ENCODE measurements at regions not wholly inside any gene's neighbourhood (a gene's known extent, or its start where the extent isn't known, plus 50 kb on each side); places are given as distances from the start of the nearest gene placed in this dataset.

- TF ChIP-seq CTCF (IDR thresholded peaks at IDR 0.05; ENCODE audit: insufficient read depth, low read length, poor library complexity, severe bottlenecking) = no peak
- no peaks in the 10 kb centered on the region for H3K36me3 ChIP-seq (ENCODE audit: control insufficient read depth, insufficient read depth, low read length)
- H3K4me3 ChIP-seq (replicated peaks; ENCODE audit: low read depth, low read length) = no peak overlapping the region
- no peak for DNase-seq (ENCODE audit: extremely low read depth, insufficient read length)
- H3K27me3 ChIP-seq (replicated peaks; ENCODE audit: control insufficient read depth, insufficient read depth, low read length) = no peaks in the 10 kb centered on the region; the same call in 1 of the 2 replicates
These were observed 149.4 kb downstream of the KCNJ12 start for GRCh38 chr17:21525464-21526130.

- Histone ChIP-seq H3K27me3 (replicated peaks; ENCODE audit: control insufficient read depth, insufficient read depth, low read length) (no peaks in the 10 kb centered on the region; the same call in 1 of the 2 replicates), H3K36me3 (ENCODE audit: control insufficient read depth, insufficient read depth, low read length) (no peaks in the 10 kb centered on the region), H3K4me3 (replicated peaks; ENCODE audit: low read depth, low read length) (no peak overlapping the region)
- no peak for TF ChIP-seq CTCF (IDR thresholded peaks at IDR 0.05; ENCODE audit: insufficient read depth, low read length, poor library complexity, severe bottlenecking)
- DNase-seq (ENCODE audit: extremely low read depth, insufficient read length) = no peak
These were observed 152.0 kb downstream of the KCNJ12 start for GRCh38 chr17:21528031-21528695.

- Histone ChIP-seq H3K4me3 (replicated peaks; ENCODE audit: low read depth, low read length) (no peak overlapping the region), H3K27me3 (replicated peaks; ENCODE audit: control insufficient read depth, insufficient read depth, low read length) (no peaks in the 10 kb centered on the region; the same call in 1 of the 2 replicates), H3K36me3 (ENCODE audit: control insufficient read depth, insufficient read depth, low read length) (no peaks in the 10 kb centered on the region)
- TF ChIP-seq CTCF (IDR thresholded peaks at IDR 0.05; ENCODE audit: insufficient read depth, low read length, poor library complexity, severe bottlenecking) = no peak
- DNase-seq (ENCODE audit: extremely low read depth, insufficient read length) = no peak
These were observed 154.2 kb downstream of the KCNJ12 start for GRCh38 chr17:21530311-21530710.

- no peak overlapping the region for H3K4me3 ChIP-seq (replicated peaks; ENCODE audit: low read depth, low read length)
- DNase-seq (ENCODE audit: extremely low read depth, insufficient read length) = no peak
- H3K27me3 ChIP-seq (replicated peaks; ENCODE audit: control insufficient read depth, insufficient read depth, low read length) = no peaks in the 10 kb centered on the region; the same call in 1 of the 2 replicates
- no peaks in the 10 kb centered on the region for H3K36me3 ChIP-seq (ENCODE audit: control insufficient read depth, insufficient read depth, low read length)
- no peak for TF ChIP-seq CTCF (IDR thresholded peaks at IDR 0.05; ENCODE audit: insufficient read depth, low read length, poor library complexity, severe bottlenecking)
These were observed 154.7 kb downstream of the KCNJ12 start for GRCh38 chr17:21530841-21531240.

- Histone ChIP-seq H3K27me3 (replicated peaks; ENCODE audit: control insufficient read depth, insufficient read depth, low read length) (no peaks in the 10 kb centered on the region; the same call in 1 of the 2 replicates), H3K4me3 (replicated peaks; ENCODE audit: low read depth, low read length) (no peak overlapping the region), H3K36me3 (ENCODE audit: control insufficient read depth, insufficient read depth, low read length) (no peaks in the 10 kb centered on the region)
- TF ChIP-seq CTCF (IDR thresholded peaks at IDR 0.05; ENCODE audit: insufficient read depth, low read length, poor library complexity, severe bottlenecking) = no peak
- no peak for DNase-seq (ENCODE audit: extremely low read depth, insufficient read length)
These were observed 156.7 kb downstream of the KCNJ12 start for GRCh38 chr17:21532763-21533385.
